DND-41 (cell line): ENCODE measurements at regions not wholly inside any gene's neighbourhood (a gene's known extent, or its start where the extent isn't known, plus 50 kb on each side); places are given as distances from the start of the nearest gene placed in this dataset.

Experiments
- ATAC-seq: fragments of 200-7000 bp; cut with Tn5 transposase; 3 replicates; pipeline ENCODE4 v1.9.1; 2021; ENCODE audit warnings: low read depth; ENCODE audit not compliant: insufficient read depth
- DNase-seq: peaks from one replicate; pipeline ENCODE4 v3.0.0-alpha.2; 2020
- H2AFZ ChIP-seq: 2 replicates; pipeline ENCODE4 v1.6.0; 2012; ENCODE audit warnings: low read depth, low read length
- H3K27ac ChIP-seq: 2 replicates; pipeline ENCODE4 v1.5.1; 2012; ENCODE audit warnings: low read length, inconsistent platforms
- H3K27me3 ChIP-seq: fragments of 200-600 bp; sonication (generic); 2 replicates; pipeline ENCODE4 v1.6.0; 2012; ENCODE audit warnings: low read length, mild to moderate bottlenecking, inconsistent platforms; ENCODE audit not compliant: insufficient read depth, poor library complexity
- H3K36me3 ChIP-seq: 2 replicates; pipeline ENCODE4 v1.5.1; 2012; ENCODE audit warnings: low read length, inconsistent platforms; ENCODE audit not compliant: insufficient read depth
- H3K4me1 ChIP-seq: 2 replicates; pipeline ENCODE4 v1.5.1; 2012; ENCODE audit warnings: mild to moderate bottlenecking, low read length; ENCODE audit not compliant: insufficient read depth
- H3K4me2 ChIP-seq: 2 replicates; pipeline ENCODE4 v1.6.0; 2012; ENCODE audit warnings: mild to moderate bottlenecking, moderate library complexity, low read length, inconsistent platforms; ENCODE audit not compliant: insufficient read depth
- H3K4me3 ChIP-seq, 2 experiments: fragments of 200-600 bp in 1 of 2; shearing (Covaris generic) in 1 of 2; 2 replicates each; pipeline ENCODE4 v1.5.1; 2012 to 2016; ENCODE audit warnings: inconsistent platforms in 2 of 2, low read length in 2 of 2, mild to moderate bottlenecking in 2 of 2, low read depth in 1 of 2, moderate library complexity in 1 of 2
- H3K79me2 ChIP-seq: 2 replicates; pipeline ENCODE4 v1.6.0; 2012; ENCODE audit warnings: low read length, inconsistent platforms; ENCODE audit not compliant: insufficient read depth
- H3K9ac ChIP-seq: 2 replicates; pipeline ENCODE4 v1.6.0; 2012; ENCODE audit warnings: low read depth, mild to moderate bottlenecking, inconsistent platforms, low read length, moderate library complexity
- H3K9me3 ChIP-seq: 2 replicates; pipeline ENCODE4 v1.5.1; 2012; ENCODE audit warnings: low read length, moderate library complexity, mild to moderate bottlenecking, inconsistent platforms; ENCODE audit not compliant: insufficient read depth, severe bottlenecking
- H4K20me1 ChIP-seq: 2 replicates; pipeline ENCODE4 v1.6.0; 2012; ENCODE audit warnings: low read length; ENCODE audit not compliant: insufficient read depth
- EZH2 ChIP-seq: IDR thresholded peaks from 3 replicates; pipeline ENCODE4 v1.6.1; 2012; ENCODE audit warnings: borderline replicate concordance, low read depth, mild to moderate bottlenecking, moderate library complexity, low read length, inconsistent platforms; ENCODE audit not compliant: severe bottlenecking
- TF ChIP-seq, protein P1 (sequence below): IDR thresholded peaks from 2 replicates; pipeline ENCODE4 v1.5.1; 2012; ENCODE audit warnings: borderline replicate concordance, low read length, moderate library complexity, mild to moderate bottlenecking; ENCODE audit not compliant: poor library complexity, severe bottlenecking; ENCODE audit errors: extremely low read depth

DNA sequence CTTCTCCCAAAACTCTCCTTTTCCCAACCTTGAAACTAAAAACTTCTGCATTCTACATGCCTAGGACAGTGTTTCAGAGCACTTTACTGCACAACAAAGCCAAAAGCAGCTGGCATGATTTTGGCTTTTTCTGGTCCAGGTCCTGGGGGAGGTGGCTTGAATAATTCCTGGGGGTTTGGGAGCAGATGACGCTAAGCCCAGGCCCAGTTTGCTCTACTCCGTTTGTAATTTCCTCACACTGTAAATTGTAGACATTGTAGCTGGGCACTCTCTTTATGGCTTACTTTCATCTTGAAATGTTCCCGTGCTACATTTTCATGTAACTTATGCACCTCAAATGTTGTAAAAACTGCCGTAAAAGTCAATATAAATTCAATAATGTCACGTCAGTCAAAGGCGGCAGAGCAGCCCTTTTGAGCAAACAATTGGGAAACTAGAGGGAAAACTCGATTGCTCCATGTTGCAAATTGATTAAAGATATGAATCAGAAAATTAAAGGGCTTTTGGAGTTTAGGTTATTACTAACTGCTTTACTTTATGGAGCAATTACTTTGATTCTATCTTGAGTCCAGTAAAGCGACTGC lies 373.2 kb upstream of the SLC14A2 start:
- no peak for TF ChIP-seq EZH2
- TF ChIP-seq, protein P1, sequence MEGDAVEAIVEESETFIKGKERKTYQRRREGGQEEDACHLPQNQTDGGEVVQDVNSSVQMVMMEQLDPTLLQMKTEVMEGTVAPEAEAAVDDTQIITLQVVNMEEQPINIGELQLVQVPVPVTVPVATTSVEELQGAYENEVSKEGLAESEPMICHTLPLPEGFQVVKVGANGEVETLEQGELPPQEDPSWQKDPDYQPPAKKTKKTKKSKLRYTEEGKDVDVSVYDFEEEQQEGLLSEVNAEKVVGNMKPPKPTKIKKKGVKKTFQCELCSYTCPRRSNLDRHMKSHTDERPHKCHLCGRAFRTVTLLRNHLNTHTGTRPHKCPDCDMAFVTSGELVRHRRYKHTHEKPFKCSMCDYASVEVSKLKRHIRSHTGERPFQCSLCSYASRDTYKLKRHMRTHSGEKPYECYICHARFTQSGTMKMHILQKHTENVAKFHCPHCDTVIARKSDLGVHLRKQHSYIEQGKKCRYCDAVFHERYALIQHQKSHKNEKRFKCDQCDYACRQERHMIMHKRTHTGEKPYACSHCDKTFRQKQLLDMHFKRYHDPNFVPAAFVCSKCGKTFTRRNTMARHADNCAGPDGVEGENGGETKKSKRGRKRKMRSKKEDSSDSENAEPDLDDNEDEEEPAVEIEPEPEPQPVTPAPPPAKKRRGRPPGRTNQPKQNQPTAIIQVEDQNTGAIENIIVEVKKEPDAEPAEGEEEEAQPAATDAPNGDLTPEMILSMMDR, result no peak
- Histone ChIP-seq H3K27me3 (no peaks in the 10 kb centered on the region), H4K20me1 (no peaks in the 10 kb centered on the region), H3K9ac (no peak overlapping the region), H3K9me3 (no peaks in the 10 kb centered on the region), H2AFZ (no peak overlapping the region), H3K4me1 (no peaks in the 10 kb centered on the region), H3K4me2 (no peak overlapping the region), H3K36me3 (no peaks in the 10 kb centered on the region), H3K27ac (no peak overlapping the region), H3K4me3 (no peak overlapping the region), H3K79me2 (no peaks in the 10 kb centered on the region)
- ATAC-seq, result no peak
- DNase-seq, result no peak

DNA sequence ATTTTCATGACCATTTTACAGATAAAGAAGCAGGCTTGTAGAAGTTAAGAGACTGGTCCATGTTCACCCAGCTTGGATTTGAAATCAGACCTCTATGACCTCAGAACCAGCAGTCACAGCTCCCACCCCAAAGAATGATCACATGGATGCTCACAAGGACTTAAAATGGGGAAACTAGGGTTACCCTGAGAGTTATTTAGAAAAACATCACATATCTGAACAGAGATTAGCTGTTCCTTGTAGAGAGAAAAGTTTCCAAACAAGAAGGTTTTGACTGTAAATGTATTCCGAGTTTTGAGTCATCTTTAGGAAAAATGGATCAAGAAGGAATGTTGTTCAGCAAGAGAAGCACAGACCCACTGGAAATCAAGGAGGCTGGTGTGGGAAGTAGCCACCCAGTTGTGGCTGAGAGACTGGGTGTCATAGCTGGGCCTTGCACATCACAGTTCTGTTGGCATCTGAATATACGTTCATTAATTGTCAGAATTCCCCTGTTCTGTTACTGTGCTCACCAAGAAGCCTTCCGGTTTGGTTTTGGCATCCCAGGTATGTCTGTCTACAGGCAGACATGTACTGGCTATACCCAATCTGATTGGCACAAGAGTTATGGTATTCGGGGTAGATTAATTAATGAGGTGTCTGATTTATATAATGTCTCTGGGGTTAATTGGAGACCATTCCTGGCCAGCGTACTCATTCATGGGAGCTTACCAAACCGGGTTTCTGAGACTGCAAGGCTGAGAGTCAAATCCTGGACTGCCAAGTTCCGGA lies 371.8 kb upstream of the SLC14A2 start:
- no peak overlapping the region for H2AFZ ChIP-seq
- ATAC-seq (no peak), DNase-seq (no peak)
- no peak overlapping the region for H3K4me2 ChIP-seq
- no peak overlapping the region for H3K27ac ChIP-seq
- H3K9ac ChIP-seq, result no peak overlapping the region
- no peaks in the 10 kb centered on the region for H3K36me3 ChIP-seq
- H3K4me1 ChIP-seq, result no peaks in the 10 kb centered on the region
- H3K27me3 ChIP-seq, result no peaks in the 10 kb centered on the region
- no peaks in the 10 kb centered on the region for H3K79me2 ChIP-seq
- H4K20me1 ChIP-seq, result no peaks in the 10 kb centered on the region
- no peak overlapping the region for H3K4me3 ChIP-seq
- no peak for TF ChIP-seq EZH2
- TF ChIP-seq, protein P1, result no peak
- H3K9me3 ChIP-seq, result no peaks in the 10 kb centered on the region

DNA sequence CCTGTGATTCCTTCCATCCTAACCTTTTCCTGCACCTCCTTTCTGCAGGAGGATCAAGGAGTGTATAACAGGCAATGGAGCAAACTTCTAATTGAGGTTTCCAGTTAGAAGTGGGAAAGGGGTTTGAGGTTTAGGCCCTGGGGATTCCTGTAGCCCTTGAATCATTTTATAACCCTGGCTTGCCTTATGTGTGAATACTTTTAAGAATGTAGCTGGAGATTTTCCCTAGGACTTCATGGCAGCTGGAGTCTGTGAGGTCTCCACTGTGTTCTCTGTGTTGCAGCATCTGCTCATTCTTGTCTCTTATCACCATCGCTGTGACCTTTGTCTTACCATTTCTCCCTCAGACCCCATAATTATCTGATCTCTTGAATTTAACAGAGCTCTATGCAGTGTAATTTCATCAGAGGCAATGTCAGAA lies 370.2 kb upstream of the SLC14A2 start:
- H3K4me1 ChIP-seq, result no peaks in the 10 kb centered on the region
- ATAC-seq (no peak), DNase-seq (no peak)
- H3K4me3 ChIP-seq, result no peak overlapping the region
- H4K20me1 ChIP-seq, result no peaks in the 10 kb centered on the region
- H3K36me3 ChIP-seq, result no peaks in the 10 kb centered on the region
- no peak overlapping the region for H2AFZ ChIP-seq
- no peaks in the 10 kb centered on the region for H3K27me3 ChIP-seq
- no peak overlapping the region for H3K27ac ChIP-seq
- H3K79me2 ChIP-seq, result no peaks in the 10 kb centered on the region
- TF ChIP-seq EZH2, result no peak
- TF ChIP-seq, protein P1, result no peak
- H3K4me2 ChIP-seq, result no peak overlapping the region
- no peaks in the 10 kb centered on the region for H3K9me3 ChIP-seq
- H3K9ac ChIP-seq, result no peak overlapping the region
